Stimulated activated CD8-positive, alpha-beta memory T cell treated with anti-CD3 and anti-CD28 coated beads, Interleukin-7, amount 100 ng/mL, for 24 hours (primary cell): ENCODE measurements at regions not wholly inside any gene's neighbourhood (a gene's known extent, or its start where the extent isn't known, plus 50 kb on each side); places are given as distances from the start of the nearest gene placed in this dataset.

Source experiments
- DNase-seq: peaks from one replicate; pipeline ENCODE4 v3.0.0-alpha.2; 2020; ENCODE audit warnings: low read depth

DNA sequence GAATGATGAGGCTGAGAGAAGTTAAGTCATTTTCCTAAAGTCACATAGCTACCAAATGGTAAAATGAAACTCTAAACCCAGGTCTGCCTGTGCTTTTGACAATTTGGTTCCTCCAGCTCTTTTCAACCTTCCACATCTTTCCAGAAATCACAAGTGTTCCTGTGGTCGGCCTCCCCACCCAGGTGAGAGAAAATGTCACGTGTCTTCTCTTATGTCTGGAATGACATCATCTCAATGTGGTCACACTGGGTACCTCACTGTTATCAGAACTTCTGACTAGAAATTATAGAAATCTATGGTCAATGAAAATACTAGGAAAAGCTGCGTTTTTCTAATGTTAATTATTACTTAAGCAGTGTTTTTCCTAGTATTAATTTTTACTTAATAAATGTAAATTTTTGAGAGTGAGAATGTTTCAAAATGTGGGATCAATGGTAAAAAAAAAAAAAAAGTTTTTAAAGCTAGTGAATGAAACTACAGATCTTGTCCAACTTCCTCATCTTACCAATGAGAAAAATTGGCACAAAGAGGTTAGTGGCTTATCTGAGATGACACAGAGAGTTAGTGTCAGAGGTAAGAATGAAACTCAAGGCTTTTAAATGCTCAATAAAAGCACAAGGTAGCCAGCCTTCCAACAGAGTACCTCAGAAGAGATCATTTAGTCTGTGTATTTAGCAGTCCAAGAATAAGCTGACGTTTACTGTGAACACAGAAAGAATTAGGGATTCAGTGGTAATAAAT is 228.7 kb upstream of the NR4A3 start:
- DNase-seq: no peak

DNA sequence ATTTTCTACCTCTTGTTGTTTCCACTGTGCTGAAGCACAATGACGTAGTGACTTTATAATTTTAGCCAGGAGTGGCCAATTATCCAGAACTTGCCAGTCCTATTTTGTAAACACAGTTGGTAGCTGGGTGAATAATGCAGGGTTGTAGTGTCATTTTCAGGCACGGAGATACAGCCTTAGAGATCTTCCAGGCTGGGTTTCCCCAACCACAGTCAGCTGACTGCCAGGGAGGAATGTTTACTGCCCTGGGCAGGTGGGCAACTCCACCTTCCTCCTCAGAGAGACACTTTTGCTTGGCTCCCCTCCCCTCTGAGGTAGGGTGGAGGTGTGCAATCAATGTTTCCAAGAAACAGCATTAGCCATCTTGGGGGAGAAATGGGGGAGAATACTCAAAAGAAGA is 228.1 kb upstream of the NR4A3 start:
- DNase-seq: no peak

DNA sequence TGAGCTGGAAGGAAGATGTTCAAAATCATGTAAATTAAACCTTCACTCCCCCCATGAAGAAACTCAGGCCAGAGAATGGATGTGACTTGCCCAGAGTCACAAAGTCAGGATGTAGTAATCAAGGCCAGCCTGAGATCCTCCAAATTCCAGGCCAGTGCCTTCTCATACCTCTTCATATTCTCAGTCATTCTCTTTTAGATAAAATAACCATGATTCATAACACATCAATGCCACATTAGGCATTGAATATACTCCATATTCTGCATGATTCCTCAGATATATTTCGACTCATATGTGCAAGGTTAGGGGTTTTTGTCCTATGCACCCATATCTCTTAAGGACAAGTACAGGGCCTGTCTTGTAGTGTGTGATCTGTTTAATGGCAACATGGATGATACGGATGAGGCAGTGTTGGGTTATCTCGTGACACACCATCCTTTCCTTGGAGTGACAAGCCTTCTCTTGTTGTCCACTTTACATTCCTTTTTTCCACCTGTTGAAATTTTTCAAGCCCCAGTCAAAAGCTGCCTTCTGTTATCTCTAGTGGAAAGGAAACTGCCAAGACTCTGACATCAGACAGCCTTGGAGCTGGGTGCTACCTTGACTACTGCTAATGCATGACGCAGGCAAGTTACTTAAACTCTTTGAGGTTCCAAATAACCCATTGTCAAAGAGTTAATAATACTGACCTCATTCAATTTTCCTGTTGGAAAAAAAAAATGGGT is 227.5 kb upstream of the NR4A3 start:
- no peak for DNase-seq

DNA sequence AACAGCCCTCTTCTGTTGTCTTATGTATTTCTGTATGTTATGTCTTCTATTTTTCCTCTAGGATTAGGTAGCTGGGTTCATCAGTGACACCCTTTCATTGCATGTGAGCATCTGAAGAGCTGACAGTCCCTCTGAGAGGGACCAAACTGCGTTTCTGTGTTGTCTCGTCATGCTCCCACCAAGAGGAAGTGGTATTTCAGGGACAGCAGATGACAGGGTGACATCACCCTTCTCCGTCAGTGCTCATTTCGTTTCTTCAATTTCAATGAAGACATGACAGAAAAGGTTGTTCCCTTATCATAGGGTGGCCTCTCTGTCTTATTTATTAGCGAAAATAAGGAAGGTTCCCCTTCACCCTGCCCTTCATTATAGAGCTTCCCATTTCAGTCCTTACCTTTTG is 225.9 kb upstream of the NR4A3 start:
- DNase-seq: no peak

DNA sequence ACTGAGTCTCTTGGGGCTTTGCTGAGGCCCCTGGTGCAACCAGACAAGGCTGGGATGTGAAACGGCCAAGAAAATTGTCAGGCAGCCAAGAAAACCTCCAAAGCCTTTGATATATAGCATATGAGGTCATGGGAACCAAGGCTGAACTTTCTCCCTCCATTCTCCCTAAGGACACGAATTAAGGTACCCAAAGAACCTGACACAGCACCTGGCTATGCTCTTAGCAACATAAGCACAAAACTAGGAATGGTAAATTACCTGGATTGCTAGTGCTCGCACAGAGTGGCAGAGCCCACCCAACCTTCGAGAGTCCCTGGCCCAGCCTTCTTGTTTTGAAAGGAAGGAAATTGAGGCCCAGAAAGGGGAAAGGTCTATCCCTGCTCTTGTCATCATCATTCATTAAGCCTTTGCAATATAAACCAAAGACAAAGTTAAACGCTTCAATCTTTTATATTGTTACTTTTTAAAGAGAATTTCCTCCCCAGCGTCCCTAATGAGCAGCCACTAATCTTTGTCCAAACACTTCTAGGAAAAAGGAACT is 220.0 kb upstream of the NR4A3 start:
- DNase-seq: no peak

DNA sequence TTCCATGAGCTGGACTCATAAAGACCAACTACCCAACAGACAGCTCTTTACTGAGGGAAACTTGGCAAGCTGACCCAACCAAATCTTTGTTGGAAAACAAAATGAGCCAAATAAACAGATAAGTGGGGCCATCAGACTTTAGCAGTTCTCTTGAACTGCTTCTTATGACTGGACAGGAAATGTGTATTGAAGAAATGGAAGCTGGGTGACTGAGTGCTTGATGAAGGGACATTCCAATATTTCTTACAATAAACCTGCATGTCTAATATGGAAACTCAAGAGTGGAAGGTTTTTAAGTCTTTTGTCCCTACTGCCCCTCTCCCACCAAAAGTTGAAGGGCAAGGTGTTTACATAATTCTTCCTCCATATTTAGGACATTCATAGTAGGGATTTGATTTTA is 218.8 kb upstream of the NR4A3 start:
- no peak for DNase-seq

DNA sequence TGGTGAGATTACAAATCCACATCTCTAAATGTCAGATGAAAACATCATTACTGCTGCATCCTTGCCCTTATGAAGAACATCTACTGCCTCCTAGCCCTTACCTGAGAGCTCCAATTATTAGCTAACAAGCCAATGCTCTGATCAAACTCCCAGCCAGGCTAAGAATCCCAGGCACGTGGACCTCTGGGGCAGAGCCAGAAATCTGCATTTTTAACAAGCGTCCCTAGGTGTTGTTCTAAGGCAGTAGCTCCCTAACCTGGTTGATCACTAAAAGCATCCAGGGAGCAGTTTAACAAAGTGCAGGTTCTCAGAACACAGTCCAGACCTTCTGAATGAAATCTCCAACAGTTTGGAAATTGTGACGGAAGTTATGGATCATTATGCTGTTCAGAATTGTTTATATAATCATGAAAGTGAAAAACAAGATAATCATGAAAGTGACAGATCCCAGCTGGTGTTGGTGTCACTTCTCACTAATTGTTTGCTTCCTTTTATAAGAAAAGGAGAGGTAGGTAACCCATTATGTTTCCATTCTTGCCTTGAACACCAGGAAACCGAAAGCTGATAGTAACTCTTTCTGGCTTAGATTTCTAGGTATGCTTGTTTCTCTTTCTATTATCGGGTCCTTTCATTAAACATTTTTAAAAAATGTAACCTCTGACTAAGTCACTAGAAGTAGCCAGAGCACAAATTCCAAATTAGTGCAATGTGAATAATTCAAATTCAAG is 216.5 kb upstream of the NR4A3 start:
- no peak for DNase-seq

DNA sequence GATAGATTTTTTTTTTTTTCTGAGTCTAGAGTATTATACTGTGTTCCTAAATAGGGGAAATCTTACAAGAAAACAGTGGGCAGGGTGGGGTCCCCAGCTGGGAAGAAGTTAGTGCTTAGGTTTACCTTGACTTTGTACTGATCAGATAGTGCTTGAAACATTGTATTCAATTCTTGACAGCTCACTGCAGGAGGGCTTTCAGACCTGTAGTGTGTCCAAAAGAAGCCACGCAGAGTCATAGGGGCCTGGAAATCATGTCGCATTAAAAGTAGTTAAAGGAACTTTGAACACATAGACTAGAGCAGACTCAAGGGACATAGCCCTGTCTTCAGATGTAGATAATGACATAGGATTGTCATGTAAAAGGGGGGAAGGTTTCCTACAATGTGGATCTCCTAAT is 215.4 kb upstream of the NR4A3 start:
- DNase-seq: no peak

DNA sequence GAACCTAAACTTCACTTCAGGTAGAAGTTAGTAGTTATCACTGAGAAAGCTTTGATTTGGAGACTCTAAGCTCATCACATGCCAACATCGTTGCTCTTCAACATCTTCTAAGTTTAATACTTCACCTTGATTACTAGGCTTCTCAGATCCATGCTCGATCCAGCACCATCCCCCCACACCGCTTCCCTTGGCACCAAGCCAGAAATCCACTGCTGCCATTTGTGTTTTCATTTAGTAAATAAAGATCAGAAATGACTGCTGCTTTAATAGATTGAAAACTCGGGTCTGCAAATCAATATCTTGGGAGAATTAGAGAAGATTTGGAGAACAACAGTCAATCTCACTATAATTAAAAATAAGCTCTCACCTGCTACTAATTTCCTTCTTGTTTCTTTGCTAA is 214.7 kb upstream of the NR4A3 start:
- no peak for DNase-seq

DNA sequence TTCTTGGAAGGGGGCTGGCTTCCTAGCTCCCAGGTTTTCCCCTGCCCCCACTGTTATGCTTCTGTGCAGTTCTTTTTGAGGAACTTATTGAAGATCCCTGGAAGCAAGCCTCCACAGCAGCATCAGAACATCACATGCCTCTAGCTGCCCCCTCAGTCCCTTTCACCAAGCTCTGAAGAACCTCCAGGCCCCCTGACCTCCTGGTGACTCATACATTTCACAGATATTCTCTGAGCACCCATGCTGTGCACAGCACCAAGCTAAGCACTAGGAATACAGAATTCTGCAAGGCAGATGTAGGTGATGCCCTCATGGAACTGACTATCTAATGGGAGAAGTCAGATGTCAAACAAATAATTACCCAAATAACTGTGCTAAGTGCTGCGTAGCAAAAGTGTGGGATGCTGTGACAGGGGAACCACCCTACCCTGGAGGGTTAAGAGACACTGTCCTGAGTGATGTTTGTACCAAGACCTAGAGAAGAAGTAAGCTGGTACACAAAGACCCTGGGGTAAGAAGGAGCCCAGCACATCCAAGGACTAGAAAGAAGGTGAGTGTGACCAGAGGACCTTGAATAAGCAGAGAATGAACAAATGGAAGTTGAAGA is 213.7 kb upstream of the NR4A3 start:
- no peak for DNase-seq

DNA sequence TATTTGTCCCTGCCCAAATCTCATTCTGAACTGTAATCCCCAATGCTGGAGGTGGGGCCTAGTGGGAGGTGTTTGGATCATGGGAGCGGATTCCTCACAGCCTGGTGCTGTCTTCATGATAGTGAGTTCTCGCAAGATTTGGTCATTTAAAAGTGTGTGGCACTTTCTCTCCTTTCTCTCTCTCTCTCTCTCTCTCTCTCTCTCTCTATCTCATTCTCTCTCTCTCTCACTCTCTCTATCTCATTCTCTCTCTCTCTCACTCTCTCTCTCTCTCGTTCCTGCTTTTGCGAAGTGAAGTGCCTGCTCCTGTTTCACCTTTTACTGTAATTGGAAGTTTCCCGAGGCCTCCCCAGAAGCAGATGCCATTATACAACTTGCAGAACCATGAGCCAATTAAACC is 207.3 kb upstream of the NR4A3 start:
- no peak for DNase-seq

DNA sequence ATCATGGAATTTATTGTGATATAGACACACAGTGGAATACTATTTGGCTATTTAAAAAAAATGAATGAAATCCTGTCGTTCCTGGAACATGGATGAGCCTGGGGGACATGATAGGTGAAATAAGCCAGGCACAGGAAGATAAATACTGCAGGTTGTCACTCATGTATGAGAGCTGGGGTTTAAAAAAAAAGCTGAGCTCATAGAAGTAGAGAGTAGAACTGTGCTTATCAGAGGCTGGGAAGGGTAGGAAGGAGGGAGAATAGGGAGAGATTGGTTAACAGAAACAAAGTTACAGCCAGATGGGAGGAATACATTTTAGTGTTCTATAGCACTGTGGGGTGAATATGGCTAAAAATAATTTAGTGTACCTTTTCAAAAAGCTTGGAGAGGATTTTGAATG is 200.6 kb upstream of the NR4A3 start:
- DNase-seq: no peak

DNA sequence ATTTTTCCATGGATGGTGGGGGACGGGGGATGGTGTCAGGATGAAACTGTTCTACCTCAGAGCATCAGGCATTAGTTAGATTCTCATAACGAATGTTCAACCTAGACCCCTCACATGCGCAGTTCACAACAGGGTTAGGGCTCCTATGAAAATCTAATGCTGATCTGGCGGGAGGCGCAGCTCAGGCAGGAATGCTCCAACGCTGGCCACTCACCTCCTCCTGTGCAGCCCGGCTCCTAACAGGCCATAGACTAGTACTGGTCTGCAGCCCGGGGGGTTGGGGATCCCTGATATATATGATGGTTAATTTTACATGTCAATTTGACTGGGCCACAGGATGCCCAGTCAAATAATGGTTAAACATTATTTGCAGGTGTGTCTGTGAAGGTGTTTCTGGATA is 199.0 kb upstream of the NR4A3 start:
- DNase-seq: no peak

DNA sequence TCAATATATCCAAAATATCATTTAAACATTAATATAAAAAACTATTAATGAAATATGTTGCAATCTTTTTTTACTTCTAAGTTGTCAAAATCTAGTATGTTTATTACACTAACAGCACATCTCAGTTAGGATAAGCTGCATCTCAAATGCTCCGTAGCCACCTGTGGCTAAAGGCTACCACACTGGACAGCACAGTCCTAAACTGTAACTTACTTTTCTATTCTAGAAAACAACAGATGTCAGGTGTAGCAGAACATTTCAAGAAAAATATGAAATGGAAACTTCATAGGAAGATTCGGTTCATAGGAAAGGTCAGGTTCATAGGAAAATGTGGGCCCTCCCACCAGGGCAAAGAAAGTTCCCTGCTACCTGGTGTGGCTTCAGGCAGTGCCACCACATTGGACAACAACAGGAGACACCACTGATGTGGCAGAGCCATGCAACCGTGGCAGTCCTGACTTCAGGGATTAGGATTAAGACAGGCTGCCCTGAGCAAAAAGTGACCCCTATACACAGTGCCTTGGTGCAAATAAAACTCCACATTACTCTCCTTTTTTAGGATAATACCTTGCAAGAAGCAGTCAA is 197.8 kb upstream of the NR4A3 start:
- no peak for DNase-seq

DNA sequence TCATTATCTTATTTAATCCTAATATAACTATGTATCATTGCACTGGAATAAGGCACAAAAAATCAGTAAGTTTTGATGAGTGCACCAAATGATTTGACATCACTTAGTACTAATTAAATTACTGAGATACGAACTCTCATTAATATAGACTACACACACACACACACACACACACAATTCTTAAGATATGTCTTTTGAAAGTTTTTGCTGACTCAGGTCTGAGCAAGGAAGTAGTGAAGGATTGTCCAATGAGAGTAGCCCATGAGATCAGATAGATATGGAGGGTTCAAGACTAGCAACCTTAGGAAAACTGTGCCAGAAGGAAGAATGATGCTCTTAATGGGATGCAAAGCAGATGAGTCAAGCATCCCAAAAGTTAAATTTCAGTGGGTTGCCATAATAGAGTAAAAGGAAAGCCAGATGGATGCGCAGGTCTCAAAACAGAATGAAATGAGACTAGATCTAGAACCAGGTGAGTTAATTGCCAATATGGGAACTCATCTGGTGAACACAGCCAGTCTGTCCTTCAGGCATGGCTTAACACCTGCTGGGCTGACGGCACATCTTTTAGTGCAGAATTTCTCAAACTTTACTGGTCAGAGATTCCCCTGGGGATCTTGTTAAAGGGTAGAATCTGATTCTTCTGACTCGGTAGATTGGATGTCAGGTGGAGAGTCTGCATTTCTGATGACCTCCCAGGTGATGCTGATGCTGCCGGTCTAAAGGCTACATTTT is 197.0 kb upstream of the NR4A3 start:
- no peak for DNase-seq

DNA sequence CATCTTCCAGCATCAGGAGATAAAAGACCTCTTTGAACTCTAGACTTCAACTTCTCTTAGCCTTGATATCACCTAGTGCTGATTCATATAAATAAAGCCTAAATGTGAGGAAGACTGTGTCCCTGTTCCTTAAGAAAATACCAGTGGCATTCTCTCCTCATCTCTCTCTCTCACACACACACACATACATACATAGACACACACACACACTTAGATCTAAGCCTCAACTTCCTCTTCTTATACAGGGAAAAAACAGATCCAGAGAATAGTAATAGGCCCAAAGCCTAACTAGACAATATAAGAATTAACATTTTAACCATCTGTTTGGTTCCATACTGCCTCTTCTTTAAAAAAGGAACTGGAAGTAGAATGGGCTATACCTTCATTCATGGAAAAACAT is 195.3 kb upstream of the NR4A3 start:
- no peak for DNase-seq

DNA sequence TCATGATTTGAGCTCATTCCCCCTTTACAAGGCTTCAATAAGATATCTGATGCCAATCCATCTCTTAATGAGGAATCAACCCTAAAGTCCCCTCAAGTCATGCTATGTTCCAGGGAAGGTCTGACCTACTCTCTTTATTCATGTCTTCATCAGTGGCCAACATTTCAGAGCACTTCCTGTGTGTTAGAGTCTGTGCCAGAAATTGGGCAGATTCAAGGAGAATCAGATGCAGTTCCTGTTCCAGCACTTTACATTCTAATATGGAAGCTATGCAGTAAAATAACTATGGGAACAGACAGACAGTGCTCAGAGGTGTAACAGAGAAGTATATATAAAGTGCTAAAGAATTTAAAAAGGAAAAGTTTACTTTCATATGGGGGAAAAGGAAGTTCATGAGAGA is 193.4 kb upstream of the NR4A3 start:
- no peak for DNase-seq

DNA sequence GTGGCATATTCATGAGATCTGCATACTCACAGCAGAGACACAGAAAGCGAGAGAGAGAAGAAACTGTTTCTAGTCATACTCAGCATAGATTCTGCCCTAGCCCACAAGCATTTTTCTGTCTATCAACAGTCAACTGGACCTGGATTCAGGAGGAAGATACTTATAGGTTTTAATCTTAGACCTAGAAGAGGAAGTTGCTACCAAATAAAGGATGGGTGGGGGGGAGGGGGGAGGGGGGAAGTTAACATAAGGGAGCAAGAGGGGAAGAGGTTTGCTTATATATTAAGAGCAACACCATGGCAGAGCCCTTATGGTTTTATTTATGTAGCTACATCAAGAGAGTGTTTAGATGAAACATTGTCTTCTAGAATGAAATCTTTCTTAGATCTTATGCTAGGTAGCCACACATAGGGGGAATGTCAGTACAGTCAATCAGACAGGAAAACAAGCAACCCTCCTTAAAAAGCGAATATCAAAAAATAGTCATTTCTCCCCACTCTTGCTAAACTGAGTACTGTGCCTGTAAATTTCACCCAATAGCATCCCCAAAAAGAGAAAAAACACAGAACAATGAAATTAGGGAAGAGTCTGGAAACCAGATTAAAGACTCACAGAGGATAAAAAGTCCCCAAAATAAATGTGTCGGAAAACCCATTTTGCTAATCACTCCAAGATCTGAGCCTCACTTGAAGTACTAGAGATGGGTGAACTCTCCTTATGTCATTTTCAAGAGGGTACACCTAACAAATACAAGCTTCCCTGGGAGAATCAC is 192.7 kb upstream of the NR4A3 start:
- no peak for DNase-seq

DNA sequence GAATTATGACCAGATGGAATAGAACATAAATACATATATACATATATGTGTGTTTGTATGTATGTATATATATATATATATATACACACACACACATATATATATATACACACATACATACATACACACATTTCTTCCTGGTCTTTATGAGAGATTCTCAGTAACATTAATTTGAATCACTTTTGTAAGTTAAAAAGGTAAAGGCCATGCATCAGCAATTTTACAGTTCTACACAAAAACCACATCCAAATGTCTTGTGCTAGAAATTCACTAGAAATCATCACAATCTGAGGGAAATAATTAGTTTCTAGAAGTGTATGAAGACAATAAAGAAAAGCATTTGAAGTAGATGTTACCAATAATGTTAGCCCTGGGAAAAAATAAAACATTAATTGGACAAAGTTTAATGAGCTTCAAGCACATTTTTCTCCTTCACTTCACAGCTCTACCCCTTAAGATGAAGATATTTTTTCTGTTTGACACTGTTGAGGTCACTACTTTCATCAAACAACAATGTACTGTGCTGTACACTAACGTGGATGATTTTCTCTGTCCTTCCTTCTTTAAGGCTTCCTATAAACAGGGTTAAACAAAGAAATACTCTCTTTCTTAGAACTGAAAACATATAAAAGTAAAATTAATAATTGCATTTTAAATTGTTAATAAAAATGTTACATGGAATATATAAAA is 189.2 kb upstream of the NR4A3 start:
- no peak for DNase-seq

DNA sequence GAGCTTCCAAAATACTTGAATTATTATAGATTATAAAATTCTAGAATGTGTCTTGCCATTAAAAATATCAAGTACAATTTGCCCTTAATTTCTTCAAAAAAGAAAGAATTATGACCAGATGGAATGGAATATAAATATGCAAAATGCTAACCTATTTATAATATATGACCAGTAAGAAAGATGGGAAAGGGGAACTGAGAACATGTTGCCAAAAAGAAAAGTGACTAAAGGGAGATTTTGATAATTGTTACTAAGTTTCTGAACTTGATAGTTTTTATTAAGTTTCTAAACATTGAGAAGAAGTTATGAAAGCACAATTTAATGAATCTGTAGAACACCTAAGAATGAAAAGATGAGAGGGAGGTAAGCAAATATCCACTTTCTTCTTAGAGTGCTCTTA is 188.4 kb upstream of the NR4A3 start:
- no peak for DNase-seq
